HCT116 (cell line): ENCODE measurements at regions not wholly inside any gene's neighbourhood (a gene's known extent, or its start where the extent isn't known, plus 50 kb on each side); places are given as distances from the start of the nearest gene placed in this dataset.

Experiments used
- ATAC-seq: fragments of 200-7000 bp; cut with Tn5 transposase; 2 replicates; pipeline ENCODE4 v1.9.1; 2020; ENCODE audit warnings: mild to moderate bottlenecking, moderate library complexity
- BruUV-seq: library from RNA; stranded (reverse); fragments of 400-500 nt; replicated peaks from 2 replicates; lab custom pipeline; 2021; lab: Mats Ljungman, UMichigan
- CTCF ChIA-PET: fragments of 300-600 bp; sonication (Branson Sonifier 250); formaldehyde crosslinking; loops from one replicate; lab custom pipeline; 2021; ENCODE audit warnings: antibody characterized with exemption; lab: Charles Lee
- POLR2A ChIA-PET: fragments of 300-600, 350-600 bp; sonication (Branson Sonifier 250); formaldehyde crosslinking; loops from one replicate; lab custom pipeline; 2021; ENCODE audit warnings: antibody characterized with exemption; lab: Charles Lee
- RAD21 ChIA-PET, 2 experiments: fragments of 300-600 bp; sonication (Branson Sonifier 250); formaldehyde crosslinking; loops; one replicate each; lab custom pipeline; 2023; ENCODE audit warnings: low total read pairs in 2 of 2; ENCODE audit not compliant: uncharacterized antibody in 2 of 2, unreplicated experiment in 2 of 2, low non-redundant PET in 1 of 2; lab: Charles Lee
- DNase-seq: peaks from one replicate; pipeline ENCODE4 v3.0.0-alpha.2; 2010; ENCODE audit warnings: low read depth, low spot score
- H2AFZ ChIP-seq: fragments of 200-600 bp; shearing (Covaris generic), sonication (generic); 2 replicates; pipeline ENCODE4 v1.6.1; 2017; ENCODE audit warnings: low read depth, mixed run types, mixed read lengths, antibody characterized with exemption, low read length; ENCODE audit not compliant: poor library complexity, severe bottlenecking
- H3K27ac ChIP-seq: 2 replicates; pipeline ENCODE4 v1.5.1; 2012; ENCODE audit warnings: low read depth, low read length
- H3K27me3 ChIP-seq: fragments of 200-600 bp; sonication (generic); 2 replicates; pipeline ENCODE4 v1.6.1; 2016; ENCODE audit warnings: mixed run types, low read length, mixed read lengths; ENCODE audit not compliant: insufficient read depth
- H3K36me3 ChIP-seq, 2 experiments: fragments of 200-500 bp in 1 of 2; fragments of 200-600 bp in 1 of 2; sonication (Bioruptor generic) in 1 of 2; sonication (generic) in 1 of 2; 2 replicates each; pipeline versions ENCODE4 v1.5.1 to v1.6.1; 2014 to 2016; ENCODE audit warnings: low read length in 2 of 2, inconsistent platforms in 1 of 2, mixed read lengths in 1 of 2, mixed run types in 1 of 2; ENCODE audit not compliant: insufficient read depth in 2 of 2, control insufficient read depth in 1 of 2
- H3K4me1 ChIP-seq, 2 experiments: fragments of 200-600 bp in 1 of 2; sonication (generic) in 1 of 2; 2 replicates each; pipeline versions ENCODE4 v1.5.1 to v1.6.1; 2012 to 2017; ENCODE audit warnings: low read length in 2 of 2, inconsistent platforms in 1 of 2, mild to moderate bottlenecking in 1 of 2, mixed read lengths in 1 of 2, mixed run types in 1 of 2, moderate library complexity in 1 of 2; ENCODE audit not compliant: insufficient read depth in 2 of 2, control insufficient read depth in 1 of 2
- H3K4me2 ChIP-seq: fragments of 200-600 bp; sonication (generic); 2 replicates; pipeline ENCODE4 v1.6.1; 2017; ENCODE audit warnings: mixed run types, low read length, mixed read lengths
- H3K4me3 ChIP-seq, 2 experiments: fragments of 200-600 bp in 1 of 2; sonication (generic) in 1 of 2; replicated peaks in 1 of 2; 2 replicates each; pipeline ENCODE4 v1.5.1; 2011 to 2016; ENCODE audit warnings: low read length in 2 of 2, control low read depth in 1 of 2, low read depth in 1 of 2, mild to moderate bottlenecking in 1 of 2, mixed read lengths in 1 of 2, mixed run types in 1 of 2
- H3K79me2 ChIP-seq: fragments of 200-600 bp; sonication (generic); 2 replicates; pipeline ENCODE4 v1.6.1; 2017; ENCODE audit warnings: mild to moderate bottlenecking, mixed run types, low read length, moderate library complexity, mixed read lengths; ENCODE audit not compliant: insufficient read depth
- H3K9ac ChIP-seq: fragments of 200-600 bp; sonication (generic); 2 replicates; pipeline ENCODE4 v1.6.1; 2016; ENCODE audit warnings: low read length, mixed read lengths
- H3K9me2 ChIP-seq: fragments of 200-600 bp; sonication (generic), shearing (Covaris generic); 2 replicates; pipeline ENCODE4 v1.6.1; 2017; ENCODE audit warnings: mixed run types, mild to moderate bottlenecking, moderate library complexity; ENCODE audit not compliant: insufficient read depth
- H3K9me3 ChIP-seq, 2 experiments: fragments of 200-500 bp in 1 of 2; fragments of 200-600 bp in 1 of 2; sonication (Bioruptor generic) in 1 of 2; sonication (generic) in 1 of 2; 2 replicates each; pipeline ENCODE4 v1.6.1; 2014 to 2017; ENCODE audit warnings: low read length in 2 of 2, mixed read lengths in 2 of 2, inconsistent platforms in 1 of 2, low read depth in 1 of 2, mild to moderate bottlenecking in 1 of 2, mixed run types in 1 of 2, moderate library complexity in 1 of 2; ENCODE audit not compliant: control insufficient read depth in 1 of 2, insufficient read depth in 1 of 2
- H4K20me1 ChIP-seq: fragments of 200-600 bp; sonication (generic), shearing (Covaris generic); 2 replicates; pipeline ENCODE4 v1.6.1; 2017; ENCODE audit warnings: mixed run types, mild to moderate bottlenecking, moderate library complexity; ENCODE audit not compliant: insufficient read depth
- ELF1 ChIP-seq: IDR thresholded peaks from 2 replicates; pipeline ENCODE4 v1.6.1; 2012; ENCODE audit warnings: low read depth, borderline replicate concordance
- EZH2 ChIP-seq: fragments of 200-600 bp; sonication (generic); IDR thresholded peaks from 2 replicates; pipeline ENCODE4 v1.6.1; 2017; ENCODE audit warnings: antibody characterized with exemption, mixed run types
- FOSL1 ChIP-seq: IDR thresholded peaks from 2 replicates; pipeline ENCODE4 v1.6.1; 2012; ENCODE audit warnings: low read depth
- JUND ChIP-seq: IDR thresholded peaks from 2 replicates; pipeline ENCODE4 v1.6.1; 2012
- RAD21 ChIP-seq: IDR thresholded peaks from 2 replicates; pipeline ENCODE4 v1.6.1; 2012; ENCODE audit warnings: low read depth, mild to moderate bottlenecking
- SIN3A ChIP-seq: IDR thresholded peaks from 2 replicates; pipeline ENCODE4 v1.6.1; 2012; ENCODE audit warnings: low read depth
- SP1 ChIP-seq: IDR thresholded peaks from 2 replicates; pipeline ENCODE4 v1.6.1; 2012; ENCODE audit warnings: low read depth
- SRF ChIP-seq: IDR thresholded peaks from 2 replicates; pipeline ENCODE4 v1.6.1; 2012; ENCODE audit warnings: low read depth
- TCF7L2 ChIP-seq: IDR thresholded peaks from 2 replicates; pipeline ENCODE4 v1.7.0; 2011; ENCODE audit warnings: borderline replicate concordance, inconsistent platforms; ENCODE audit not compliant: insufficient read depth, insufficient read length; ENCODE audit errors: extremely low read depth
- YY1 ChIP-seq: IDR thresholded peaks from 2 replicates; pipeline ENCODE4 v1.6.1; 2011; ENCODE audit warnings: low read length, low read depth, moderate library complexity, mild to moderate bottlenecking; ENCODE audit not compliant: insufficient replicate concordance; ENCODE audit errors: extremely low read depth
- ZFX ChIP-seq: fragments of 450-650 bp; IDR thresholded peaks from 2 replicates; pipeline ENCODE4 v1.6.1; 2017
- ZNF274 ChIP-seq: fragments of 200-500 bp; sonication (Bioruptor generic); IDR thresholded peaks from 2 replicates; pipeline ENCODE4 v1.6.1; 2014; ENCODE audit warnings: mild to moderate bottlenecking, low read depth, low read length, inconsistent platforms
- intact Hi-C: fragments of 100-400 bp; cut with micrococcal nuclease; formaldehyde crosslinking; loops from 2 replicates; pipeline ENCODE4 v1.10.0; 2022
- TF ChIP-seq, protein P1 (sequence below): IDR thresholded peaks from 2 replicates; pipeline ENCODE4 v1.6.1; 2012; ENCODE audit warnings: low read depth
- TF ChIP-seq, protein P2 (sequence below): IDR thresholded peaks from 2 replicates; pipeline ENCODE4 v1.6.1; 2011; ENCODE audit warnings: mild to moderate bottlenecking, low read length, moderate library complexity; ENCODE audit not compliant: insufficient replicate concordance; ENCODE audit errors: extremely low read depth
- TF ChIP-seq, protein P3 (sequence below): IDR thresholded peaks from 2 replicates; pipeline ENCODE4 v1.6.1; 2012

DNA sequence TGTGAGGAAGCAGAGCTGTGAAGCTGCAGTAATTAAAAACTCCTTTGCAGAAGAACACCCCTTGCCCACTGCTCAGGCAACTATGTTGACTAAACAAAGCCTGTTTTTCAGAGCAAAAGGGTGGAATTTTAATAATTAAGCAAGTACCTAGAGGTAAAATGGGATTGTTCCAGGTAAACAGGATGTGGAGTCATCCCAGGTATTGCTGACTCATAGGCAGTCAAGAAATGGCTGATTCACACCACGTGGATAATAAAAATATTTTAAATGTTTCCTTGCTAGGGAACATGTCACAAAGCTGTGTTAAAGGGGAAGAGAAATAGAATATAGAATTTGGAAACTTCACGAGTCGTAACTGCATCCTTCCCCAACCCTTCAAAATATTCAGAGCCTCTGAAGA is 491.8 kb downstream of the BTBD3 start:
- no peak for ATAC-seq
- H3K9ac ChIP-seq, result no peak overlapping the region
- BruUV-seq, result no TSS peak

More for the DNA sequence above, 491.8 kb downstream of the BTBD3 start:
- Histone ChIP-seq H2AFZ (no peak overlapping the region), H3K79me2 (no peaks in the 10 kb centered on the region), H3K27me3 (no peaks in the 10 kb centered on the region), H3K4me3 (no peak overlapping the region), H4K20me1 (no peaks in the 10 kb centered on the region), H3K27ac (no peak overlapping the region), H3K4me2 (no peak overlapping the region), H3K9me3 (peaks cover 18 to 22% of the 10 kb centered on the region in 2 experiments; a peak in 2 of 4 replicates), H3K36me3 (no peaks in the 10 kb centered on the region), H3K4me1 (no peaks in the 10 kb centered on the region), H3K9me2 (no peaks in the 10 kb centered on the region)
- no peak for DNase-seq
- intact Hi-C loops, result no loop called here
- CTCF ChIA-PET, result no interaction called here
- TF ChIP-seq, protein P1, sequence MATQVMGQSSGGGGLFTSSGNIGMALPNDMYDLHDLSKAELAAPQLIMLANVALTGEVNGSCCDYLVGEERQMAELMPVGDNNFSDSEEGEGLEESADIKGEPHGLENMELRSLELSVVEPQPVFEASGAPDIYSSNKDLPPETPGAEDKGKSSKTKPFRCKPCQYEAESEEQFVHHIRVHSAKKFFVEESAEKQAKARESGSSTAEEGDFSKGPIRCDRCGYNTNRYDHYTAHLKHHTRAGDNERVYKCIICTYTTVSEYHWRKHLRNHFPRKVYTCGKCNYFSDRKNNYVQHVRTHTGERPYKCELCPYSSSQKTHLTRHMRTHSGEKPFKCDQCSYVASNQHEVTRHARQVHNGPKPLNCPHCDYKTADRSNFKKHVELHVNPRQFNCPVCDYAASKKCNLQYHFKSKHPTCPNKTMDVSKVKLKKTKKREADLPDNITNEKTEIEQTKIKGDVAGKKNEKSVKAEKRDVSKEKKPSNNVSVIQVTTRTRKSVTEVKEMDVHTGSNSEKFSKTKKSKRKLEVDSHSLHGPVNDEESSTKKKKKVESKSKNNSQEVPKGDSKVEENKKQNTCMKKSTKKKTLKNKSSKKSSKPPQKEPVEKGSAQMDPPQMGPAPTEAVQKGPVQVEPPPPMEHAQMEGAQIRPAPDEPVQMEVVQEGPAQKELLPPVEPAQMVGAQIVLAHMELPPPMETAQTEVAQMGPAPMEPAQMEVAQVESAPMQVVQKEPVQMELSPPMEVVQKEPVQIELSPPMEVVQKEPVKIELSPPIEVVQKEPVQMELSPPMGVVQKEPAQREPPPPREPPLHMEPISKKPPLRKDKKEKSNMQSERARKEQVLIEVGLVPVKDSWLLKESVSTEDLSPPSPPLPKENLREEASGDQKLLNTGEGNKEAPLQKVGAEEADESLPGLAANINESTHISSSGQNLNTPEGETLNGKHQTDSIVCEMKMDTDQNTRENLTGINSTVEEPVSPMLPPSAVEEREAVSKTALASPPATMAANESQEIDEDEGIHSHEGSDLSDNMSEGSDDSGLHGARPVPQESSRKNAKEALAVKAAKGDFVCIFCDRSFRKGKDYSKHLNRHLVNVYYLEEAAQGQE, result no peak
- TF ChIP-seq EZH2 (no peak), ELF1 (no peak), SRF (no peak), FOSL1 (no peak), SIN3A (no peak), ZNF274 (no peak), YY1 (no peak), SP1 (no peak), JUND (no peak), TCF7L2 (no peak), ZFX (no peak), RAD21 (no peak)
- TF ChIP-seq, protein P2, sequence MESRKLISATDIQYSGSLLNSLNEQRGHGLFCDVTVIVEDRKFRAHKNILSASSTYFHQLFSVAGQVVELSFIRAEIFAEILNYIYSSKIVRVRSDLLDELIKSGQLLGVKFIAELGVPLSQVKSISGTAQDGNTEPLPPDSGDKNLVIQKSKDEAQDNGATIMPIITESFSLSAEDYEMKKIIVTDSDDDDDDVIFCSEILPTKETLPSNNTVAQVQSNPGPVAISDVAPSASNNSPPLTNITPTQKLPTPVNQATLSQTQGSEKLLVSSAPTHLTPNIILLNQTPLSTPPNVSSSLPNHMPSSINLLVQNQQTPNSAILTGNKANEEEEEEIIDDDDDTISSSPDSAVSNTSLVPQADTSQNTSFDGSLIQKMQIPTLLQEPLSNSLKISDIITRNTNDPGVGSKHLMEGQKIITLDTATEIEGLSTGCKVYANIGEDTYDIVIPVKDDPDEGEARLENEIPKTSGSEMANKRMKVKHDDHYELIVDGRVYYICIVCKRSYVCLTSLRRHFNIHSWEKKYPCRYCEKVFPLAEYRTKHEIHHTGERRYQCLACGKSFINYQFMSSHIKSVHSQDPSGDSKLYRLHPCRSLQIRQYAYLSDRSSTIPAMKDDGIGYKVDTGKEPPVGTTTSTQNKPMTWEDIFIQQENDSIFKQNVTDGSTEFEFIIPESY, result no peak
- TF ChIP-seq, protein P3, sequence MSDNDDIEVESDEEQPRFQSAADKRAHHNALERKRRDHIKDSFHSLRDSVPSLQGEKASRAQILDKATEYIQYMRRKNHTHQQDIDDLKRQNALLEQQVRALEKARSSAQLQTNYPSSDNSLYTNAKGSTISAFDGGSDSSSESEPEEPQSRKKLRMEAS, result no peak
- RAD21 ChIA-PET, result no interaction called here
- POLR2A ChIA-PET, result no interaction called here
